Vagina (tissue), 2 donors: ENCODE measurements at regions not wholly inside any gene's neighbourhood (a gene's known extent, or its start where the extent isn't known, plus 50 kb on each side); places are given as distances from the start of the nearest gene placed in this dataset.

Experiments used
- DNase-seq, 2 donors: peaks; one replicate each; pipeline ENCODE4 v3.0.0-alpha.2; 2017; ENCODE audit errors: extremely low spot score in 2 of 2
- H3K27ac ChIP-seq: fragments of 200-600 bp; sonication (generic); one replicate; pipeline ENCODE4 v1.5.1; 2019
- H3K27me3 ChIP-seq: fragments of 200-600 bp; sonication (generic); one replicate; pipeline ENCODE4 v1.5.1; 2019
- H3K36me3 ChIP-seq, 2 donors: fragments of 200-600 bp; sonication (generic); one replicate each; pipeline ENCODE4 v1.5.1; 2017 to 2019
- H3K4me1 ChIP-seq: fragments of 200-600 bp; sonication (generic); one replicate; pipeline ENCODE4 v1.5.1; 2019
- H3K4me3 ChIP-seq, 2 donors: fragments of 200-600 bp; sonication (generic); 1 replicate in 1 of 2; 2 replicates in 1 of 2; pipeline ENCODE4 v1.5.1; 2016 to 2019
- H3K9me3 ChIP-seq: fragments of 200-600 bp; sonication (generic); one replicate; pipeline ENCODE4 v1.5.1; 2019
- POLR2A ChIP-seq, 2 donors: fragments of 450-650 bp; IDR thresholded peaks; one replicate each; pipeline ENCODE4 v1.6.1; 2017; ENCODE audit warnings: antibody characterized with exemption in 2 of 2, mild to moderate bottlenecking in 2 of 2, moderate library complexity in 2 of 2
- POLR2AphosphoS5 ChIP-seq, 2 donors: sonication (generic); formaldehyde crosslinking; IDR thresholded peaks; one replicate each; pipeline ENCODE4 v1.9.0; 2017; ENCODE audit warnings: antibody characterized with exemption in 2 of 2, mild to moderate bottlenecking in 2 of 2, low read depth in 1 of 2; ENCODE audit not compliant: insufficient read depth in 1 of 2
- intact Hi-C: fragments of 100-400 bp; cut with DNase I; formaldehyde crosslinking; loops from one replicate; pipeline ENCODE4 v1.15.1; 2023
- TF ChIP-seq, protein P1 (sequence below), 3 experiments: fragments of 450-650 bp in 2 of 3; fragments of 200-600 bp in 1 of 3; sonication (generic) in 1 of 3; IDR thresholded peaks; one replicate each; pipeline ENCODE4 v1.5.1; 2017 to 2019; ENCODE audit warnings: antibody characterized with exemption in 3 of 3, mild to moderate bottlenecking in 2 of 3, moderate library complexity in 2 of 3

DNA sequence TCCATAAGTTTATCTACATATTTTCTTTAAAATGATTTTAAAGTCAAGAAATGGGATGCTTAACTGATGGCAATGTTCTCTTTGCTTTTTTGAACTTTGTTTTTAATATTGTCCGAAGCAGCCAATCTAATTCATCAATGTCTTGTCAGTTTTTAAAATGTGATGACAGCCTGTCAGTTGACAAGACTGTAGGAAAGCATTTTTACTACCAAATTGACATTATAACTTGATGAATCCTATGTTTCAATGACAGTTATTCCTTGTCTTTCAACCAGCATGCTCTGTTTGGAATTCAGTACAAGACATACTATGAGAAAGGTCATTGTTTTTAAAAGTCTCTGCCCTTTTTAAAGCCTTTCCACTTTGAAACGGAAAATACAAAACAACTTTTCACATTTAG lies 1073.2 kb downstream of the TMTC2 start:
- Histone ChIP-seq H3K4me3 (no peak overlapping the region), H3K9me3 (no peaks in the 10 kb centered on the region), H3K27ac (no peak overlapping the region), H3K4me1 (no peaks in the 10 kb centered on the region), H3K27me3 (no peaks in the 10 kb centered on the region), H3K36me3 (no peaks in the 10 kb centered on the region)
- intact Hi-C loops = no loop called here
- no peak for DNase-seq
- no peak for TF ChIP-seq POLR2AphosphoS5 (IDR thresholded peaks at IDR 0.05; ENCODE audit: insufficient read depth in 1 of 2, low read depth in 1 of 2)
- no peak for TF ChIP-seq POLR2A (IDR thresholded peaks at IDR 0.05)
- TF ChIP-seq, protein P1, sequence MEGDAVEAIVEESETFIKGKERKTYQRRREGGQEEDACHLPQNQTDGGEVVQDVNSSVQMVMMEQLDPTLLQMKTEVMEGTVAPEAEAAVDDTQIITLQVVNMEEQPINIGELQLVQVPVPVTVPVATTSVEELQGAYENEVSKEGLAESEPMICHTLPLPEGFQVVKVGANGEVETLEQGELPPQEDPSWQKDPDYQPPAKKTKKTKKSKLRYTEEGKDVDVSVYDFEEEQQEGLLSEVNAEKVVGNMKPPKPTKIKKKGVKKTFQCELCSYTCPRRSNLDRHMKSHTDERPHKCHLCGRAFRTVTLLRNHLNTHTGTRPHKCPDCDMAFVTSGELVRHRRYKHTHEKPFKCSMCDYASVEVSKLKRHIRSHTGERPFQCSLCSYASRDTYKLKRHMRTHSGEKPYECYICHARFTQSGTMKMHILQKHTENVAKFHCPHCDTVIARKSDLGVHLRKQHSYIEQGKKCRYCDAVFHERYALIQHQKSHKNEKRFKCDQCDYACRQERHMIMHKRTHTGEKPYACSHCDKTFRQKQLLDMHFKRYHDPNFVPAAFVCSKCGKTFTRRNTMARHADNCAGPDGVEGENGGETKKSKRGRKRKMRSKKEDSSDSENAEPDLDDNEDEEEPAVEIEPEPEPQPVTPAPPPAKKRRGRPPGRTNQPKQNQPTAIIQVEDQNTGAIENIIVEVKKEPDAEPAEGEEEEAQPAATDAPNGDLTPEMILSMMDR (IDR thresholded peaks at IDR 0.05) = no peak

DNA sequence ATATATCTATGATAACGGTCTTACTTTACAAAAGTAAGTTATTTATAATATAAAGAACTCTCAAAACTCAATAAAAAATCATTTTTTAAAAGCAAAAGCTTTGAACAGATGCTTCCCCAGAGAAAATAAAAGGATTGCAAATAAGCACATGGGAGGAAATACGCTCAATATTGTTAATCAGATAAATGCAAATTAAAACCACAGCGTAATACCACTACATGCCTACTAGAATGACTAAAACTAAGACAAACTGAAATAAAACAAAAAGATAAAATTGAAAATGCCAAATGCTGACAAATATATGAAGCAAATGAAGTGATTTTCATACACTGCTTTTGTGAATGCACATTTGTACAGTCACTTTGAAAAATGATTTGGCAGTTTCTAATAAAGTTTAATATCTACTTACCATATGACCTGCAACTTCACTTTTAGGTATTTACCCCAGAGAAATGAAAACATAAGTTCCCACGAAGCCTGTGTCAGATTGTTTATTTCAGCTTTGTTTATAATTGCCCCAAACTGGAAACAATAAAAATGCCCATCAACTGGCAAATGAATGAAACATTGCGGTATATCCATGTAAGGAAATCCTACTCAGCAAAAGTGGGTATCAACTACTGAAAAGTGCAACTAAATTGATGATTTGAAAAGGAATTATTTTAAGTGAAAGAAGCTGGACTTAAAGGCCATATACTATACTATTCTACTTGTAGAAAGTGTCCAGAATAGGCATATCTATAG lies 1072.4 kb downstream of the TMTC2 start:
- no peaks in the 10 kb centered on the region for H3K27me3 ChIP-seq
- H3K9me3 ChIP-seq = no peaks in the 10 kb centered on the region
- H3K4me3 ChIP-seq = no peak overlapping the region
- no peaks in the 10 kb centered on the region for H3K36me3 ChIP-seq
- H3K27ac ChIP-seq = no peak overlapping the region
- DNase-seq = no peak
- intact Hi-C loops = no loop called here
- TF ChIP-seq, protein P1 (IDR thresholded peaks at IDR 0.05) = no peak
- TF ChIP-seq POLR2AphosphoS5 (IDR thresholded peaks at IDR 0.05; ENCODE audit: insufficient read depth in 1 of 2, low read depth in 1 of 2) = no peak
- H3K4me1 ChIP-seq = no peaks in the 10 kb centered on the region

DNA sequence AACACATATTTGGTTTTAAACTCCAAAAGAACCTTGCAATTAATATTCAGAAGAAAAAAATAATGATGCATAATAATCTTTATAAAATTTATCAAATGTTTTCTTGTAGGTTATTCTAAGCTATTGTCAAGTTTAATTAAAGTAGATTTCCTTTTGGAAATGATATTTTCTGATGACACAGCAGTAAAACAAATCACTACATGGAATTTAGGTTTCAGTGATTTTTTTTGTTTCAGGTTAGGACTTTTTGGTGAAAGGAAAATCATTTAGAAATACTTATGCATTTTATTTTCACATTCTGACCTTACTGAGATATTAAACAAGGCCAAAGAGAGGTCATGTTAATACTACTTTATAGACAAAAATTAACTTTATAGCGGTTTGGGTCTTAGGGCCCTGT lies 1067.2 kb downstream of the TMTC2 start:
- intact Hi-C loops = no loop called here
- DNase-seq = no peak
- H3K27ac ChIP-seq = no peak overlapping the region
- H3K36me3 ChIP-seq = no peaks in the 10 kb centered on the region
- no peaks in the 10 kb centered on the region for H3K9me3 ChIP-seq
- H3K27me3 ChIP-seq = no peaks in the 10 kb centered on the region
- H3K4me3 ChIP-seq = no peak overlapping the region
- H3K4me1 ChIP-seq = no peaks in the 10 kb centered on the region
- TF ChIP-seq POLR2A (IDR thresholded peaks at IDR 0.05) = no peak
- TF ChIP-seq, protein P1 (IDR thresholded peaks at IDR 0.05) = no peak
- no peak for TF ChIP-seq POLR2AphosphoS5 (IDR thresholded peaks at IDR 0.05; ENCODE audit: insufficient read depth in 1 of 2, low read depth in 1 of 2)

DNA sequence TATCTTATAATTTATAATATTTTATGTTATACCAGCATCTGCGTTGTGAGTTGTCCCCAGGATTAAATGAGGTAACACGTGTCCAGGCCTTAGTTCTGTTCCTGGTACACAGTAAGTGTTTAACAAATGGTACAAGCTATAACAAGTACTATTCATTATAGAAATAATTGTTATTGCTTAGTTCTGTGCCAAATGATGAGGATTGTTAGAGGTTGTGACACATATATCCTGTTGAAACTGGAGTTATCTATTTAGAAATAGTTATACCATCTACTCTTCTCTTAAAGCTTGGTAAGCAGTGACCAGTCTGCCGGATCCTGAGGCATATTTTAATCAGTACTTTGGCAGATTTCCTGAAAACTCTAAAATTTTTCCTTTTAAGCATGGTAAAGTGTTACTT lies 1066.5 kb downstream of the TMTC2 start:
- intact Hi-C loops = no loop called here
- TF ChIP-seq POLR2AphosphoS5 (IDR thresholded peaks at IDR 0.05; ENCODE audit: insufficient read depth in 1 of 2, low read depth in 1 of 2) (no peak), POLR2A (IDR thresholded peaks at IDR 0.05) (no peak)
- TF ChIP-seq, protein P1 (IDR thresholded peaks at IDR 0.05) = no peak

DNA sequence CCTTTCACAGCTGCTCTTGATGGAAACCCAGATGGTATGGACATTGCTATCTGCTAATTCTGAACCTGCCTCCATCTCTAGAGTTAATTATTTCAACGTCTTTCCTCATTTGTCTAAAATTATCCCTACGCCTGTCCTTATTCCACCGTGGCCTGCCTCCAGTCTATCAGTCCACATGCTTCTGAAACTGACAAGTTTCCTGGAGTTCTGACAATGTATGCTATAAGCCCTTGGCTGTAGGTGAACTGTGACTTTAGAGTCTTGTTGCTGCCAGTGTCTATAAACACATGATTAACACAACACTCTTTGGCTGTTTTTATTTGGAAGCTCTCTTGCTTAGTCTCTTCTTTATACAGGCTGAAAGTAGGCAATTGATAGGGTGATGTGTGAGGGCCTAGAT lies 1052.9 kb downstream of the TMTC2 start:
- no peak for DNase-seq
- Histone ChIP-seq H3K4me3 (no peak overlapping the region), H3K27me3 (no peaks in the 10 kb centered on the region), H3K36me3 (no peaks in the 10 kb centered on the region), H3K4me1 (no peaks in the 10 kb centered on the region), H3K9me3 (no peaks in the 10 kb centered on the region), H3K27ac (no peak overlapping the region)
- TF ChIP-seq, protein P1 (IDR thresholded peaks at IDR 0.05) = no peak
- no peak for TF ChIP-seq POLR2AphosphoS5 (IDR thresholded peaks at IDR 0.05; ENCODE audit: insufficient read depth in 1 of 2, low read depth in 1 of 2)
- no peak for TF ChIP-seq POLR2A (IDR thresholded peaks at IDR 0.05)
- intact Hi-C loops = no loop called here

More for the DNA sequence above, 1066.5 kb downstream of the TMTC2 start:
- no peaks in the 10 kb centered on the region for H3K36me3 ChIP-seq
- no peak overlapping the region for H3K27ac ChIP-seq
- no peak for DNase-seq
- H3K4me1 ChIP-seq = no peaks in the 10 kb centered on the region
- no peak overlapping the region for H3K4me3 ChIP-seq
- no peaks in the 10 kb centered on the region for H3K9me3 ChIP-seq
- no peaks in the 10 kb centered on the region for H3K27me3 ChIP-seq
